HG02759 (cell line): ENCODE measurements at regions not wholly inside any gene's neighbourhood (a gene's known extent, or its start where the extent isn't known, plus 50 kb on each side); places are given as distances from the start of the nearest gene placed in this dataset.
"Not testable (repeated sequence)": the region's sequence is repeated elsewhere in the genome, so short reads cannot be mapped to it uniquely, and the experiment has no call there.

ENCODE experiments used
- ATAC-seq: cut with Tn5 transposase; IDR thresholded peaks from one replicate; pipeline ENCODE4 v1.9.1; 2021; ENCODE audit warnings: mild to moderate bottlenecking, moderate library complexity; ENCODE audit not compliant: unreplicated experiment

DNA sequence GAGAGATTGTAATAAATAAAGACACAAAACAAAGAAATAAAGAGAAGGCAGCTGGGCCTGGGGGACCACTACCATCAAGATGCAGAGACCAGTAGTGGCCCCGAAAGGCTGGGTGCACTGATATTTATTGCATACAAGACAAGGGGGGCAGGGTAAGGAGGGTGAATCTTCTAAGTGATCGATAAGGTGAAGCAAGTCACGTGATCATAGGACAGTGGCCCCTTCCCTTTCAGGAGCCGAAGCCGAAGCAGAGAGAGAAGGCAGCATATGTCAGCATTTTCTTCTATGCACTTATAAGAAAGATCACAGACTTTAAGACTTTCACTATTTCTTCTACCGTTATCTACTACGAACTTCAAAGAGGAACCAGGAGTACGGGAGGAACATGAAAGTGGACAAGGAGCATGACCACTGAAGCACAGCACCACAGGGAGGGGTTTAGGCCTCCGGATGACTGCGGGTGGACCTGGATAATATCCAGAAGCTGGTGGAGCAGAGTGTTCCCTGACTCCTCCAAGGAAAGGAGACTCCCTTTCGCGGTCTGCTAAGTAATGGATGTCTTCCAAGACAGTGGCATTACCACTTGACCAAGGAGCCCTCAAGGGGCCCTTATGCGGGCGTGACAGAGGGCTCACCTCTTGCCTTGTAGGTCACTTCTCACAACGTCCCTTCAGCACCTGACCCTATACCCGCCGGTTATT, 126.4 kb downstream of the RBM46 start:
- ATAC-seq: not testable (repeated sequence)

DNA sequence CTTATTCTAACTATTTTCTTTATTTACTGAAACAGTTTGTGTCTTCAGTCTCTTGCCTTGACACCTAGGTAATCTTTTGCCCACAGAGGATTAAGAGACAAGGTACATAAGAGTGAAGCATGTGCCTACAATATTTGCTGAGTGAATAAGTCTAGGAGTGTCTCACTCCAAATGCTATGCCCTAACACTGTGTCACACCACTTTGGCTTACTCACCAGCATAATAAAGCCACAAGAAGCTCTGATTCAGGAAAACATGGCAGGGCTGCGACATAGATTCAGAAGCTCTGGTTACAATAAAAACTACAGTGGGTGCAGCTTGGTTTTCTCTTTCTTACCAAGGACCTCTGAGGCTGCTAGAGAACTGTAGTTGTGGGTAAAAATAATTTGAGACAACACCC, 127.1 kb downstream of the RBM46 start:
- no peak for ATAC-seq

DNA sequence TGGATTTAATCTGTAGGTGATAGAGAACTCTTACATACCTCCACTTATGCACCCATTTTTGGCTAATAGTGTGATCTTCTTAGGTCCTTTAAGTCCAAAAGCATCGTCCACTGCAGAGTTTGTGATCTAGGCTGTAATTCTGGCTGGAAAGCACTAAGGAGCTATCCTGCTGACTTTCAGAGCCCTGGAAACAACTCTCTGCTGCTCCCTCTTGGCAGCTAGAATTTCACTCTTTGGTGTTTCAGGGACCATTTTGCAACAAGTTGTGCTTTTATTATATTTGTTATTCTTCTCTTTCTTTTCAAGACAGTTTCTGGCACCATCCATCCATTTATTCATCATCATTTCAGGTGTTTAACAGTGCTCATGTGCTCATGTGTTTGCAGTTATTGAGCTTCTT, 130.0 kb downstream of the RBM46 start:
- no peak for ATAC-seq

DNA sequence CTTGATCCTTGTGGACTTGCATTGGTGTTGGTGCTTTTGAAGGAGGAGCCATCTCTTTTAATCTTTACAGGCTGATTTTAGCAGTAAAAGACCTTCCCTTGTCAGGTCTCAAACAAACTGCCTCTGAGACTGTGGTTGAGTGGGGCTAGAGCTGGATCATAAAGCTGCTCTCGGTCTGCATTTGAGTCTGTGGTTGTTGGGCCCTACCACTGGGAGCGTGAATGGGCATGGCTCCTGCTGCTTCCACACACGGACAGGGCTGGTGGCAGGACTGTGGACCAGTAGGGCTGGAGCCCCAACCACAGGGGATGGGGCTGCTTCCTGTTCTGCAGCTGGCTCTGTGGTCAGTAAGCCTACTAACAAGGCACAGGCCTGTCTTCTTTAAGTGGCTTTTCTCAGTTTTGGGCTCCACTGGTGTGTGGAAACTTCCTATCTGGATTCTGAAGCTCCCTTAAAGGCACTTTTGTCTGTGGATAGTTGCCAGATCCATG, 130.6 kb downstream of the RBM46 start:
- ATAC-seq: no peak

DNA sequence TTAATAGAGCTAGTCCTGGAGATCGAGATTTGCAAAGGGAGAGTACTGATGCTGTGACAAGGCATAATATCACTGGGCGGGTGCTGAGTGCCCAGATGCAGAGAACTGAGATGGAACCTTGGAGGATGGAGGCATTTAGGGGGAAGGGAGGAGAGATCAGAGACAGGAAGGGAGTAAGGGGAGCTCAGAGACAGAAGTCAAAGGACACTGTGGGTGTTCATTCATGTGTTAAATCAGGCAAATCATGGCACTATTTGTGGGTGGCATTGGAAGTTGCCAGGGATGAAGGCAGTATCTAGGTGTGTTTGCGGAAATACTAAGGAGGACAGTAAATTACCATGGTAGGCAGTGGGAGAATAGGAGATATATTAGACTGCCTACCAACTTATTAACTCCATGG, 135.0 kb downstream of the RBM46 start:
- no peak for ATAC-seq

DNA sequence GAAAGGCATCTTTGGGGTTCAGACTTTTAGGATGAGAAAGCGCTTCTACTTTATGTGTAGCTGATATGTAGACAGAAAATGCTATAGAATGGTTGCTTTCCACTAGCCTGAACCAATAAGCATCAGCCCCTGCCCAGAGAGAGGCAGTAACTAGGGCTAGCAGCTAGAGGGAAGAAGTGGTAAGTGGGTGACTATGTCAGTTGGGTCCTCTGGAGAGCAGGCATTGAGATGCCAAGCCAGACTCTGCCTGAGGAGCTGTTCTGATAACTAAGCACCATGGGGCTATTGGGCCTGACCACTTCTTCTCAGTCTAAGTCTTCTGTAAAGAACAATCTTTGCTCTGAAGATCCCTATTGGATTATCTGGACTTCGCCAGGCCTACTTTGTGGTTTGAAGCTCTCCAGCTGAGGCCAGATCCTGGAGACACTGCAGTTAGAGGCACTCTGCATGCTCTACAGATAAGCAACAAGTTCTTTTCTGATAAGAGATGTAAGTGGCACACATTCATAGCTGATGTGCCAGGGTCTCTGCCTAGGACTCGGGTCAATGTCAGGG, 146.1 kb downstream of the RBM46 start:
- ATAC-seq: no peak

DNA sequence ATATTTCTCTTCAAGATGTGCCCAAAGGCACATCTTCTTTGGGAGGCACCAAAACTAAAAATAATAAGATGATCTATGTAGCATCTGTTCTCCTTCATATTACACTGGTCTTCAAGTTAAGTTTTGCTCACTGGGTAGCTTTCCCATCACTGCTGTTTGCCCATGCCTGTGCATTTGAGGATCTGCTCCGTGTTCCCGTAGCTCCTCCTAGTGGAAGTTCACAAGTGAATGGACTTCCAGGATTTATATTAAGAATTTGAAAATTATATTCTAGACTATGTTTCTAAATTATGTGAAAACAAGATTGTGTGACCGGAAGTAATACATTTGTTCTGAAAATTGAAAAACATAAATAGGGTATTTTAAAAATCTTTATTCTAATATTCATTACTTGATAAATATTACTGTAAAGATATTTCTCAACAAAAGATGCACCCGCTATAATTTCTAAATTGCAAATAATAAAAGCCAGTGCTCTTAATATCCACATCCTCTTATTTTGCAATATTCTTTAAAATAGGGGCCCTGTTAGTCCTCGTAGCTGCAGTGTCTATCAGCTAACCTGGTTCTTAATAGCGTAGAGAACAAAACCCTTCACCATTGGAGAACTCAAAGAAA, 147.7 kb downstream of the RBM46 start:
- ATAC-seq: no peak

DNA sequence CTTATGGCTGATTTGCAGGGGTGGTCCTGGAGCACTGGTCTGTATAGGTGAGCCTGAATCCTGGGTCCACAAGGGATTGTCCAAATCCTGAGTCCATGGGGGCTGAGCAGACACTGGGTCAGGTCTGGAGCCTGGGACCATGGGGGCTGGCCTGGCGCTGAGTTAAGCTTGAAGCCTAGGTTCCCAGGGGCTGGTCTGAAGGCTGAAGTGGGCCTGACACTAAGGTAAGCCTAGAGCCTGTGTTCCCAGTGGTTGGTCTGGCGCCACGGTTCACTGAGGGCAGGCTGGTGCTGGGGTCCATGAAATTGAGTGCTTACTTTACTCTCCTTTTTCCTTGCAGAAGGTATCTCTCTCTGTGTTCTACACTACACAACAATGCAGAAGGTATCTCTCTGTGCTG, 155.8 kb downstream of the RBM46 start:
- no peak for ATAC-seq

DNA sequence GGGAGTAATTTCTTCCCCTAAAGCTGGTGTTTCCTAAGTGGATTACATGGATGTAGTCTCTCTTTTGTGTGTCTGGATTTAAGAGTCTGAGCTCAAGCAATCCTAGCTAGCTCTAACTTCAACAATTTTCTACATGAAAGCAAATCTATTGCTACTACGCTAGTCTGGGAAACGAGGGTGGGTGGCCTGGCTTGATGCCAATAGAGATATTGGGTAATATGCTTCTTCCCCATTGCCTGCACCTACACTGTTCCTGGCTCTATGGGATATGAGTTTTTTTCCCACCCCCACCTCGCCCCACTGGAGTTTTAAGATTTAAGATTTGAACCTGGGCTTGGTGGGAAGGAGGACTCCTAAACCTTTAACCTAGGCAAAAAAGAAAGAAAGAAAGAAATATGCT, 158.8 kb downstream of the RBM46 start:
- no peak for ATAC-seq

DNA sequence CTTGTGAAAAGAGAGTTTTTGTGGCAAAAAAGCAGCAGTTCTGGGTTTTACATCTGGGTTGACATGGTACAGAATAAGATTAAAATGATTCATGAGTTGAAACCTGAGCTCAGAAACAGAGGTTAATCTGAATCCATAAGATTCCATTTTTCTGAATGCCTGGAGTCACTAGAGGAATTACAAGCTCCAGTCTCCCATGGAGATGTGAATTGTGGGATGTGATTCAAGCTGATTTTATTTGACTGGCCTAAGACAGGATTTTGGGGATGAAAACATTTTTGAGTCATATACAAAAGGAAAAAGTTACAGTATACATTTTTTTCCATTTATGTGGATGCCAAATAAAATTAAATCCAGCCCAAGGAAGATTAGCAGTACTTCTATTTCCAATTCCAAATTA, 161.1 kb downstream of the RBM46 start:
- no peak for ATAC-seq

DNA sequence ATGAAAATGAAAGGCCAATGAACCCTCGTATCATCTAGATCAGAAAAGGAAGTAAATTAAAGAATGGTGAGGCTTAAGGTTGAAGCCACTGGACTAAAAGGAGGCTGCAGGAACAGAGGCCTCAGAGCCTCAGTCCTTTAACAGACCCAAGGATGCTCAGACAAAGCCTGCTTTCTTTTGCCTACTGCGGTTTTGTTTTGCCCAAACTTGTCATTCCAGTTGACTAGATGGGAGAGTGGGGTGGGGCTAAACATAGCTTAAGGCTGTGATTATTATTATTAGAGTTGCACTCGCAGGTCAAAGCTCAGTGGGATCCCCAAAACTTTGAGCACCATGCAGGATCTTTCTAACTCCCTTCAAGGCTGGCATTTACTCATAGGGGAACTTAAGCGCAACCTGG, 163.9 kb downstream of the RBM46 start:
- ATAC-seq: no peak

DNA sequence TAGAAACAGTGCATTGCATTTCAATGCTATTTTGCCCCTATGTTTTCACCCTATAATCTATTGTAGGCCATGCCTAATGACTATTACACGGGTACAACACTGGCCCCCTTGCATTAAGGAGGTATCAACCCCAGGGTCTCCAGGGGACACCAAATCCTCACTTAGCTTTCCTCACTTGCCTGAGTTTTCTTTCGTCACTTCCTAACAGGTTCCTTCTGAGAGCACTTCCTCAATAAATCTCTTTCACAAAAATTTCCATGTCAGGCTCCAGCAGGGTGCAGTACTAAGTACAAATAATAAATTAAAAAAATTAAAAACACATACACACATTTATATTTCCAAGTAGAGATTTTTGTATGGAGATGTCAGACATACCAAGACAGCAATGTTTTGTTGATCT, 165.0 kb downstream of the RBM46 start:
- no peak for ATAC-seq

DNA sequence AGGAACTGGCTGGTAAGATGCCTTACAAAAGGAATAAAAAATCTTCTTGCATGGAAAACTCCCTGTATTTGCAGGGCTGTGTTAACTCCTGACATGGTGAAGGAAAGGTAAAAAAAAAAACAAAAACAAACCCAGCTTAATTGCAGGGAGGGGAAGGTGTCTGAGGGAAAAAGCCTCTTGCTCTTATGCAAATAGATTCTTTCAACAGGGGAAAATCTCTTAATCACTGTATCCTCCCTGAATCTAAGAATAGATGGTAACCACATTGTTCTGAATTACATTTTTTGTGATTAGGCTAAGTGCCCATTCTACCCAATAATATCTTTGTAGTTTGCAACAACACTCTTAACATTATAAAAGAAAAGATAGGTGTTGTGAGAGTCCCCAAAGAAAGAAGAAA, 172.6 kb downstream of the RBM46 start:
- ATAC-seq: peak; percentile 9

DNA sequence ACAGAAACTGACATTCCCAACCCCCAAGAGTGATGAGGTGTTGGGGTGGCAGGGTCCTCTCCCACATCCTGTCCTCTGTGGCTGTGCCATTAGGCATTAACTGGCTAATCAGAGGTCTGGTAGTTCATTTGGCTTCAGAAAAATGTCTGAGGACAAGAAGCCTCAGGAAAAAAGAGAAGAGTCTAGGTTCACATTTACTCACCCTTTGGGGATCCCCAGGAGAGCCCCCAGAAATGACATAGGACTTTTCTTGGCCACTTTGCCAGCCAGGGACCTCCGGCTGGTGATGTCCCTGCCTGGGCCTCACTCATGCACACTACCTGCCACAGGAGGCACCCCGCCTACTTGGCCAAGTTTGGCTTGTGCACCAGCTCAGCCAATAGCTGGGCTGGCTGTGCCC, 173.0 kb downstream of the RBM46 start:
- ATAC-seq: peak; percentile 61

DNA sequence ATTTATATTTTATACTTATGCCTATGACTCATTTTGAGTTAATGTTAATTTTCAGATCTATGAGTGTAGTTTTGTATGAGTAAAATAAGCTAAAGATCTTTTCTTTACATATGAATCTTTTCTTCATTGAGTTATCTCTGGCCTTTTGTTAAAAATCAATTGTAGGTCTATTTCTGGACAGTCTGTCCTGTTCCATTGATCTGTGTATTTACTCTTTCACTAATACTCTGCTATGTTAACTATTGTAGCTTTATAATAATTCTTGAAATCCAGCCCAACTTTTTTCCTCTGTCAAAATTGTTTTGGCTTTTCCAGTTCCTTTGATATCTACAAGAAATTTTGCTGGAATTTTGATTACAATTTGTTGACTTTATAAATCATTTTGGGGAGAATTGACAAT, 177.0 kb downstream of the RBM46 start:
- ATAC-seq: no peak

DNA sequence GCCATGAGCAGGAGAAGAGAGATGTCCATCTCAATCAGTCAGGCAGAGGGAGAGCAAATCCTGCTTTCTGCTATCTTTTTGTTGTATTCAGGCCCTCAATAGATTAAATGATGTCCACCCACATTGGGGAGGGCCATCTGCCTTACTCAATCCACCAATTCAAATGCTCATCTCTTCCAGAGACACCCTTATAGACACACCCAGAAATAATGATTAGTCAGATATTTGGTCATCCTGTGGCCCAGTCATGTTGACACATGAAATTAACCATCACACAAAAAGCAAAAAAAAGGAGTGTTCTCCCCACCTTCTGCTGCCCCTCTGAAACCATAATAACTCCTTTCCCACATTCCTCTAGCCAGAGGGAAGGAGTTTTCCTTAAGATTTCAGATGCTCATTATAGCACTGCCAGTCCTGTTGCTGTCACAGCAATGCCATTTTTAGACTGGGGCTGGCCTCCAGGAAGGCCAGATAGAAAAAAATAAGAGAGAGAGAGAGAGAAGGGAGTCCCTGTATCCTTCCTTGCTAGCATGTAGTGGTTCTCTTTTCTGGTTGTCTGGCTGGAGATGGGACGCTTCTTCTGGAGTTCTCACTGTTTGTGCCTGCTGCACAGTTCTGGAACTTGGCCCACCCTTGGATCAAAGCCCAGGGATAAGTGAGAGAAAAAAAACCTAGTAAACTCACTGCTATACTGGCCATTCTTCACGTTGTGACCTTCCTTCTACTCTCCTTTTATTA, 177.7 kb downstream of the RBM46 start:
- ATAC-seq: no peak

DNA sequence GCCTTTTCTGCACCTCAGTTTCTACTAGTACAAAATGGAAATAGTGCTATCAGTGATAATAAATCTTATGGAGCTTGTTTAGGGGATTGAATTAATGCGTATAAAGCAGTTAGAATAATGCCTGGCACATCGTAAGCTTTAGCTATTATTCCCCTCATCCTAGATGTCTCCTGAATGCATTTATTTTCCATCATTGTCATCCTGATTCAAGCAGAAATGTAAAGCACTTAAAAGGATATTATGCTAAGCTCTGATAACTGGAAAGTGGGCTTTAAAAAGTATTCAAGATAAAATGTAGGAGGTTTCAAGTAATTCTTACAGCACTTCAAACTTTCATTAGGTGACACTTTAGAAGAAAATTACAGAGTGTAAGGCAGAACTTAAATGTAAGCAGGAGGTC, 178.7 kb downstream of the RBM46 start:
- ATAC-seq: no peak

DNA sequence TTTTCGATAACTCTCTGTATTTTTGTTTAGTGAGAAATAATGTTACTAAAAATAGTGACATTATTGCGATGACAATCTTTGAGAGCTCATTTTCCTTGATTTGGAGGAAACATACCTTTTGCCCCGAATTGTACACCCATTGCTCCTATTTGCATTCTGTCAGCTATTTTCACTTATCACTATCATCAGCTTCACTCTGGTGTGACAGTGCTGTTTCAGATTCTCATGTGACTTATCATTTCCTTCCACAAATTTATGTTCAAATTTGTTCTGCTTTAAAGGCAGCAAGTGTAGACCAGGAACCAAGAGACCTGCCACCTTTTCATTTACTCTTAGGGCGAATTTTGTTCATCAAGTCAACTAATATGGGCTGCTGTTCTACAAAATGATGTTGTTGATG, 179.4 kb downstream of the RBM46 start:
- no peak for ATAC-seq

DNA sequence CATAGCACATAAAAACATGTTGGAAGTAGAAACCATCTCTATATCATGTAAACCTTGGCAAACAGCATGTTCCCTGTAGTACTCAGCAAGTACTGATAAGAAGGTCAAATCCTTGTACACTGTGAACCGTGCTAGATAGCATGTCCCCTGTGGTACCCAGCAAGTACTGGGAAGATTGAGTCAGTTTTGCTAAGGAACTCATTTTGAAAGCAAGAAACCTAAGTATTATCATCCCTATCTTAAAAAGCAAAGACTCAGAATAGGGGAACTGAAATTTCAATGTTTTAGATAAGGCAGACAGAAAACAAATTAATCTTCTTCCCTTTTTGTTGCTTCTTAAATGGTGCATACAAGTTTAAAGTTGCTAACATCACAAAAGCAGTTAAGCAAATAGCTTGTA, 180.2 kb downstream of the RBM46 start:
- peak; percentile 95 for ATAC-seq

DNA sequence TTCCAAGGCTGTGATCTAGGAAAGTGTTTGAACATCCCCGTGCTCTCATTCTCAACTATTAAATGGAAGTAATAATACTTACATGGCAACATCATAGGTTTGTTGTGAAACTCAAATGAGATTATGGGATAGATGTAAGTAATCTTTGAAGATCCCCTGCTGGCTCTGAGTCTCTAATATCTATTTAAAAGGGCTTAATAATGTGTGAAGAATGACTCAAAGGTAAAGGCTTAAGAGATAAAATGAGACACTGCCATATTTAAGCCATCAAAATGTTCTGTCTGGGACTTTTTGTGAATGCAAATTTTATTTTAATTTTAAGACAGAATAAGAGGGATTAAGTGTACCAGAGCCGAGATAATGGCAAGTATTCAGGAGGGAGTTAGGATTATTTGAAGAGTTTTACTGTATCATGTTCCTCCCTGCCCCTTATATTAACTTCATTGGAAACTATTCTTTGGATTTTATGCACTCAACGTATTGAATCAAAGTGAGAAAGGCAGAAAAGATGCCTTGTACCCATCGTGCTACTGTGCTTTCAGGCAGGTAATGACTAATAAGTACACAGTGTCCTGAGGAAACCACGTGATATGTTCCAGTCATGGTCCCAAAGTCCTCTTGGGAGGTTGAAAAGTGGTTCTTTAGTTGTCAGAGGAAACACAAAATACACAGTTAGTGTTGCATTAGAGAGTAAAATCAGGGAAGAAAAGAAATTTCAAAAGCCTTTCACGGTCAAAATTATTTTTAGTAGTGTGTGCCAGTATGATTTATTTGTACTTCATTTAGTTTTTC, 192.4 kb downstream of the RBM46 start:
- ATAC-seq: no peak

DNA sequence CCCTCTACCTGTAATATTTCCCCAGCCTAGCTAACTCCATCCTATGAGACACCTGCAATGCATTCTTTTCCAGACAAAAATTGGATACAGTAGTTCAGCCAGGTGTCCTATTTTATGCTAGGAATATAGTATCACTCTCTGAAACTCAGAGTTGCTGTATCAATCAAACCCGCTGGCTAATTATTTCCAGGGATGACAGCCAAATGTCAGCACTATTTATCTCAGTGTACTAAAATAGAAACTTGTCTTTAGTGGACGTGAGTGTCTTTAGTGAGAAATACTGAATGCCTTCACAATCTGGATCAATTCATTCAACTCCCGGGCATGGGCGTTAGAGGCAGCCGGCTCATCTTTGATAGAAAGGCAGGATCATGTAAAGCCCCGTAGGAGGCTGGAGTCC, 196.2 kb downstream of the RBM46 start:
- ATAC-seq: no peak
